Adrenal gland (tissue), 5 donors: ENCODE measurements at regions not wholly inside any gene's neighbourhood (a gene's known extent, or its start where the extent isn't known, plus 50 kb on each side); places are given as distances from the start of the nearest gene placed in this dataset.

Experiments used
- CTCF ChIP-seq, 6 experiments: fragments of 450-650 bp in 4 of 6; fragments of 200-600 bp in 2 of 6; sonication (generic) in 1 of 6; IDR thresholded peaks; 1 replicate in 5 of 6; 2 replicates in 1 of 6; pipeline versions ENCODE4 v1.5.1 to v1.8.0; 2016 to 2021; ENCODE audit warnings: antibody characterized with exemption in 6 of 6, mild to moderate bottlenecking in 2 of 6, moderate library complexity in 1 of 6
- POLR2A ChIP-seq, 2 donors: fragments of 450-650 bp; IDR thresholded peaks; one replicate each; pipeline ENCODE4 v1.6.1; 2017; ENCODE audit warnings: antibody characterized with exemption in 2 of 2, mild to moderate bottlenecking in 2 of 2, moderate library complexity in 1 of 2
- donor health status: DM: no; HTN: no; CAD: no.

- no peak for TF ChIP-seq CTCF (IDR thresholded peaks at IDR 0.05)
- no peak for TF ChIP-seq POLR2A (IDR thresholded peaks at IDR 0.05)
These were observed 120.4 kb upstream of the ABCA1 start for GRCh38 chr9:105048331-105048730.
